GM19468 (cell line): ENCODE measurements at regions not wholly inside any gene's neighbourhood (a gene's known extent, or its start where the extent isn't known, plus 50 kb on each side); places are given as distances from the start of the nearest gene placed in this dataset.
"Not testable (repeated sequence)": the region's sequence is repeated elsewhere in the genome, so short reads cannot be mapped to it uniquely, and the experiment has no call there.

Source experiments
- ATAC-seq: cut with Tn5 transposase; IDR thresholded peaks from one replicate; pipeline ENCODE4 v1.9.1; 2021; ENCODE audit warnings: mild to moderate bottlenecking, moderate library complexity, moderate number of reproducible peaks; ENCODE audit not compliant: unreplicated experiment; ENCODE audit errors: extremely low read depth

DNA sequence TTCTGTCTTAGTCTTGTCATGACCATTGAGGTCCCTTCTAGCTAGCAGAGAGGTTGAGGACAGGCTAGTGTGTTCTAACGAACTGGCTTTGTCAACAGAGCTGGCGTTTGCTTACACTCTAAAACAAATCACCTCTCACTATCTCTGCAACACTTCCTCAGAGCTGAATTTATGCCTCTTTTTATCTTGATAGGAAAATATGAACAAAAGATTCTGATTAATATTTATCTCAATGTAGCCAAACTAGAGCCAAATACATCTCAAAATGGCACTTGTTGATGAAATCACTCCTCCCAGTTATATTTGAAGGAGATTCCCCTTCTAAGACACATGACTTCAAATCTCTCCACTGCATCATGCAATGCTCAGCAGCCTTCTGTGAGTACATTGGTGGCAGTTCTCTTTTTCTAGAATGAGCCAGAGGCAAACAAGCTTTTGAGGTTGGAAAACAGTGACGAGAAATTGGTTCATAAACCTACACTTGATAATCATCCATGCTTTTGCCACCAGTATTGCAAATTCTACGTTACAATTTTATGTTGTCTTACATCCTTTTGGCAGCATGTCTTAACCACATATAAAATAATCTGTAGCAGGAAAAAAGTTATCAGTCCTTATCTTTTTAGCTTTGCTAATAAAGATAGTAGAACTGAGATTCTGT, 615.7 kb upstream of the CITED2 start:
- no peak for ATAC-seq

GRCh38 chr6:139988685-139989084, 614.2 kb upstream of the CITED2 start:
- no peak for ATAC-seq

DNA sequence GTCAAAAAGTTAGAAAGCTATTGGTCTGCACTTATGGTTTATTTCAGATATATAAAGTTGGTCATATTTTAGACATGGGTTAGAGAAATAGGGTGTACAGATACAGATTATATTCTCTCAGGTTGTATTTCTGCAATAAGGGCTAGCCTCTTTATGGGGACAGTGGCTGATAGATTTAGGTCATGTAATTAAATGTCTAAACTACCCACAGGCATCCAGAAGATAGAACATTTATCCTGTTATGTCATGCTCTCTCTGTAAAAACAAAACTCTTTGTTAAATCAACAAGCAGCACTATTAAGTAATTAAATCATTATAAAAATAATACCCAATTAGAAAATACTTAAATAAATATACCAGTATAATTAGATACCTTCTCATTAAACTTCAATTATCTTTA, 612.6 kb upstream of the CITED2 start:
- ATAC-seq, result no peak

- no peak for ATAC-seq
These were observed 610.9 kb upstream of the CITED2 start for GRCh38 chr6:139985236-139985815.

DNA sequence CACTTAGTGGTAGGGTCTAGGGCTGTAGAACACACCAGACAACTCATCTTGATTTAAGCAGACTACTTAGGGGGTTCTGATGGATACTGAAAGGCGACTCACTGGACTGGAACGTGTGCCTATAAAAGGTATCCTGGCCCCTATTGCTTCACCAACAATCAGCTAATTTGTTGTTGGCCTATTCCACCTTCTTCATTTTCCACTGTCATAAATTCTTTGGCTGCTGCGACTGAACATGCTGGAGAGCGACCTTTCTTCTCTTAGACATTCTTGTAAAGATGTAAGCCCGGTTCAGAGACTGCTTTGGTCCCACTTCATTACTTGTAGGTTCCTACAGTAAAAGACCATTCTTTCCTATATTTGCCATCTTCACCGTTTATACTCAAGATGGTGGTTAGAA, 609.9 kb upstream of the CITED2 start:
- no peak for ATAC-seq

- ATAC-seq, result no peak
These were observed 609.3 kb upstream of the CITED2 start for GRCh38 chr6:139983555-139984276.

- no peak for ATAC-seq
These were observed 608.3 kb upstream of the CITED2 start for GRCh38 chr6:139982652-139983295.

GRCh38 chr6:139982195-139982594, 607.7 kb upstream of the CITED2 start:
- no peak for ATAC-seq

DNA sequence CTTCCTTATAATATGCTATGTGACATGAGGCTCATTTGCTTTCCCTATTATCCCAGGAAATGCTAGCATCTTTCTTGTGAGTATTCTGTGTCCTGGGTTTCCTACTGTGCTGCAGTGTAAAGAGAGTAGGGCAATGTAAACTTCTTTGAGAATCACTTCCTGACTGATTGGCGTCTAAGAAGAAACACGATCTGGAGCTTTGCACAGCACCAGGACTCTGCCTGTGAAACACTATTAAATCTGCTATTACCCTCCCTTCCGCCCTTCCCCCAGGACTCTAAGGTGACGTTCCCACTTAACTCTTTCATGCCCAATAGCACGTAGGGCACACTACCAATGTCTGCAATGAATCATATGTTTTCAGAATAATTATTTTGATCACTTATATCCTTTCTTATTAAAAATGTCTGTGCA, 607.3 kb upstream of the CITED2 start:
- no peak for ATAC-seq

DNA sequence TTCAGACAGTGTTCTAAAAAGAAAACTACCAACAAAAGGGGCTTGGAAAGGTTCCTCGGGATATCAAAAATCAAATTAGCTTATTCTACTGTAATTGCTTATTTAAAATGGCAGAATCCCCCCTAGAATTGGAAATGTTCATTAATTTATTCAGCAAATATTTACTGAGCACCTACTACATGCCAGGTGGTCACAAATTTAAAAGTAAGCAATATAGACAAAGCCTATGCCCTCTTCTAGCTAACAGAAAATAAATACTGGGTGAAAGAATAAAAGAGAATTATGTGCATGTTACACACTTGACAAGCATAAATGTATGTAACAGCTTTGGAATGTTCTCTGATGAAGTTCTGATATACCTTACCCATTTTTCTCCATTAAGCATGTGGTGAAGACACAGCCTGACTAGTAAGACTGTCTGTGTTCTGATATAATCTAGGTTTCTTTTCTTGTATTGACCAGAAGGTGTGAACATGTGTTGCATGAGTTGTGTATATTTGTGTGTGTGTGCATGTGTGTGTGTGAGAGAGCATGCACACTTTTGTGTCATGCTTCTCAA, 606.7 kb upstream of the CITED2 start:
- no peak for ATAC-seq

GRCh38 chr6:139980631-139981030, 606.2 kb upstream of the CITED2 start:
- not testable (repeated sequence) for ATAC-seq

- no peak for ATAC-seq
These were observed 604.7 kb upstream of the CITED2 start for GRCh38 chr6:139979021-139979725.

- no peak for ATAC-seq
These were observed 603.5 kb upstream of the CITED2 start for GRCh38 chr6:139977887-139978332.

- no peak for ATAC-seq
These were observed 599.4 kb upstream of the CITED2 start for GRCh38 chr6:139973669-139974344.

DNA sequence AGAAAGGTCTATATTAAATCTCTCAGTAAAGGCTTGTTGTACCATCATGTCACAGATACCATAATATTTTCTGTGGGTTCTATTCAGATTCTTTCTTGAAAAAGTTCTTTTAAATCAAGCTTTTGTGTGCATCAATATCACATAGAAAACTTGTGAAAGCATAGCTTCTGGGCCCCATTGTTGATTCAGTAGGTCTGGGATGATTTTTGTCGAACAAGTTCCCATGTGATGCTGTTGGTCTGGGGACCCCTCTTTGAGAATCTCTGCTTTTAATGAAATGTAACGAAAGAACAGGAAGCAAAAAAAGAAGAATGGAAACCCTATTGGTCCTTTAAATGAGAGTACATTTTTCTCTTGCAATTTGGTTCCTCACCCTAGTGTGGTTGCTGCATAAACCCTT, 597.7 kb upstream of the CITED2 start:
- ATAC-seq, result no peak

DNA sequence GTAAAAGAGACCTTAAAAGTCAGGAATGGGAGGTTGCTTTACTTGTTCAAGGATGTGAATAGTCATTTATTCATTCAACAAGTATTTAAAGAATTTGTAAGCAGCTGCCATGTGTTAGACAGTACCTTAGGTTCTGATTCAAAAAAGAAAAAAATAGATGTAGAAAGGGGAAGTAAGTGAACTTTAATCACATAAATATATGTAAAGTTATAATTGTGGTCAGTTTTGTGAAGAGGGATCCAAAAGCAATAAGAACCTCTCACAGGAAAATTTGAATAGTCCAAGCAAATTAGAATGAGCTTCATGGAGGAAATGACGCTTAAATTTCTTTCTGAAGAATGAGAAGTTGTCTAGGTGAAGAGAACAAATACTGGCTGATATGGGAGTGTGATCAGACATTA, 596.1 kb upstream of the CITED2 start:
- ATAC-seq, result no peak

DNA sequence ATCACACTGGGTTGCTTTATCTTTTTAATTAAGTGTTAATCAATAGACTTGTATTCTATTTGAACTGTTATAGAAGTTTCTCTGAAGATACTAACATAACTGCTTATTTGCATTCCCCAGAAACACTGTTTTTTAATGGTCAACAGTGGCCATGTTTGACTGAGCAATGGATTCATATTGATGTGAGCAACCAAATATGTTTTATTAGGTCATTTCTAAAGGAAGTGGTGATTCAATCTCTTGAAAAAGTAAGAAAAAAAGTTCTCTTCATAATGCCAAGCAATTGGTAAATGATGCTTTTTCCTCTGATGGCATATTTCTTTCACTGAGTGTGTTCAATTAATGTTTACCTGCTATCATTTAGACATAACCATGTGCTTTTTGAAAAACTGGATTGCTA, 593.0 kb upstream of the CITED2 start:
- ATAC-seq, result no peak

GRCh38 chr6:139965393-139965792, 590.9 kb upstream of the CITED2 start:
- no peak for ATAC-seq

GRCh38 chr6:139964737-139965136, 590.3 kb upstream of the CITED2 start:
- no peak for ATAC-seq
